GM18505 (cell line): ENCODE measurements at regions not wholly inside any gene's neighbourhood (a gene's known extent, or its start where the extent isn't known, plus 50 kb on each side); places are given as distances from the start of the nearest gene placed in this dataset.
"Not testable (repeated sequence)": the region's sequence is repeated elsewhere in the genome, so short reads cannot be mapped to it uniquely, and the experiment has no call there.

Source experiments
- ATAC-seq: cut with Tn5 transposase; IDR thresholded peaks from one replicate; pipeline ENCODE4 v1.9.1; 2021; ENCODE audit not compliant: unreplicated experiment
- POLR2A ChIP-seq: IDR thresholded peaks from 4 replicates; pipeline ENCODE4 v1.6.1; 2011; ENCODE audit warnings: borderline replicate concordance; ENCODE audit not compliant: insufficient read depth, insufficient read length; ENCODE audit errors: extremely low read depth

- ATAC-seq = no peak
- TF ChIP-seq POLR2A = no peak
Observed at GRCh38 chr22:49703990-49704344, 123.7 kb downstream of the BRD1 start.

DNA sequence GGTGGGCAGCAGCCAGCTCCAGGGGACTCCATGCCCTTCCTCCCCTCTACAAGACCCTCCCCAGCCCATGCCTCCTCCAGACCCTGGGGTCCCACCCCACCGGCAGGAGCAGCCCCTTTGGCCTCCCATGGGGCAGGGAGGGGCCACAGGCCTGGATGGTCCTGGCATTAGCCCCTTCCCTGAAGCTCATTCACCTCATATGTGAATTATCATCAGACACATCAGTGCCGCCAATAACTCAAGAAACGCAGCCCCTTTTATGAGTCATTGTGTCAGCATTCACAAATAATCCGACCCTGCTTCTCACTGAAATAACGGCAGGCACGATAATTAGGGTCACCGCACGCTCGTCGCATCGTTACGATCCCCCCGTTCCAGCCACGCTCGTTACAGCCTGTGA is 124.2 kb downstream of the BRD1 start:
- no peak for ATAC-seq
- no peak for TF ChIP-seq POLR2A

GRCh38 chr22:49702068-49702397 is 125.6 kb downstream of the BRD1 start:
- no peak for TF ChIP-seq POLR2A
- ATAC-seq = no peak

DNA sequence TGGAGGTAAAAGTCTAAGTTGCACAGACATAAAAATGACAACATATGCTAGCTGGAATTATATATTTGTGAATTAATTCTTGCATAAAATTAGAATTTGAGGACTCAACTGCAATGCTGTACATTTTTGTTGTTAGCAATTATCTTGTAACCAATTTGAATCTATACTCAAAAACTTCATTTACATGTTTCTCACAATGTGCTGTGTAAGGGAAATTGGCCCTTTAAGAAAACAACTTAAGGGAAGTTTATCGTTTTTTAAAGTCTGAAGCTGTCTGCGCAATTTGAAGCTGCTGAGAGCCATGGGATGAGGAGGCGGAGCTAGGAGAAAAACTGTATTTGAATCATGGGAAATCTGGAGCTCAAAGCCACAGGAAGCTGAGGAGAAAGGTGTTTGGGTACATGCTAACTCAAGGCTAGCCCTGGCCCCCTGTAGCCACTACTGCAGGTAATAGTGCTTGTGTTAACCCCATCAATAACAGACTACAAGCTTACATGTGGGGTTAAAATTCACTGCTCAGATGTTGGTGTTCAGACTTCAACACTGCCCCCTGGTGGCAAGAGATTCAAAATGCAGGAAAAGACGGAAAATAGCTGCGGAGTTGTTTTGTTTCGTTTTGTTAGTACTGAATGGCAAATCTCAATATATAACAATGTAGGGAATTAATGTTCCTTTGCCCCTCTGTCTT is 126.1 kb downstream of the BRD1 start:
- TF ChIP-seq POLR2A = no peak
- ATAC-seq = no peak

- TF ChIP-seq POLR2A = no peak
- ATAC-seq = no peak
Observed at GRCh38 chr22:49699928-49700498, 127.7 kb downstream of the BRD1 start.

DNA sequence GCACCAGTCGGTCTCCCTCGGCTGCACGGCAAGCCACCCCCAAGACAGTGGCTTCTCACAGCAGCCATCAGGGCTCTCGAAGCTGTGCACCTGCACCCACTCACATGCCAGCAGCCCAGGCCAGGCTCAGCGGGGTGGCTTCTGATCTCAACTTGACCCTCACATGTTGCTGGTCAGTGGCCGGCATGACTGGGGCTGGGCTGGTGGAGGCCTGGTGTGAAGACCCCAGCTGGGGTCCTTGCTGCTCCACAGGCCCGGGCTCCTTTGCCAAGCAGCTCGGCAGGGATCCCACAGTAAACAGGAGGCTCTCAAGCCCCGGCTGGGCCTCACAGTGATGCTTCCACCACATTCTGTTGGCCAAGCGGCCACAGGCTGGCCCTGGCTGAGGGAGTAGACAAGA is 128.2 kb downstream of the BRD1 start:
- no peak for TF ChIP-seq POLR2A
- ATAC-seq = no peak

DNA sequence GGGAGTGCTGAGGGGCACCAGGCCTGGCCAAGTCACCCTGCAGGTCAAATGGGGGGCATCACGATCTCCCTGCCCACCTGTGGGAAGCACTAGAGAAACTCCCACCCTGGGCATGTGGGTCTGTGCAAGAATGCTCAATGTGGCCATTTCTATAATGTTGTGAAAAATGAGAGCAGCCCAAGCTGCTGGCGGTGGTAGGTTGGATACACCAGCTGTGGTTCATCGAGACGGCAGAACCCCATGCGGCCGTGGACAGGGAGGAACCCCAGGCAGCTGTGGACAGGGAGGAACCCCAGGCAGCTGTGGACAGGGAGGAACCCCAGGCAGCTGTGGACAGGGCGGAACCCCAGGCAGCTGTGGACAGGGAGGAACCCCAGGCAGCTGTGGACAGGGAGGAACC is 129.1 kb downstream of the BRD1 start:
- ATAC-seq = not testable (repeated sequence)

- ATAC-seq = no peak
- TF ChIP-seq POLR2A = no peak
Observed at GRCh38 chr22:49697047-49697446, 130.6 kb downstream of the BRD1 start.

DNA sequence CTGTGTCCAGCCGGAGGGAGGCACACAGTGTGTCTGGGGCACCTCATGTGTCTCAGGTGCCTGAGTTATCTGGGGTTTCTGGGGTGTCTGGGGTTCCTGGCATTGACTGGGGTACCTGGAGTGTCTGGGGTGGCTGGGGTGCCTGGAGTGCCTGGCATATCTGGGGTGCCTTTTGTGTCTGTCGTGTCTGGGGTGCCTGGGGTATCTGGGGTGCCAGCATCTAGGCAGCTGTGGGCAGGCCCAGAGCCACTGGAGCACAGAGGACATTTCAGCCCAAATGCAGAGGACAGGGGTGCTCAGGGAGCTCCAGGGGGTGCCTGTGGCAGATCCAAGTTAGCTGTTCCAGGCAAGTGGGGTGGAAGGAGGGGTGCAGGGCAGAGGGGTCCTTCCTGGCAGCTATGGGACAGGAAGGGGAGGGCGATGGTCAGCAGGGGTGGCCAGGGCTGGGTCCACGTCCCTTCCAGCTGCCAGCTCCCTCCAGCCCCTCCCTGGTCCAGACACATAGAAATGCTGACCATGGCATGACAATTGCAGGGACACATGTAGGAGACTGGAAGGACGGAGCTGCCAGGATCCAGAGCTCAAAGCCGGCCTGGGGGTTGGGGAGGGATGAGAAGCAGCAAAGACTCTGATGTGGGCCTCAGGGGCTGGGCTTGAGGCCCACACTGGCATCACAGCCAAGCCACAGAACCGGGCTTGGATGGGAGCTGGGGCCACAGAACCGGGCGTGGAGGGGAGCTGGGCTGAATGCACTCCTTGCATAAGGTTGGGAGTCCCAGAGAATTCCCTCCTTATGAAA is 133.0 kb downstream of the BRD1 start:
- TF ChIP-seq POLR2A = no peak
- ATAC-seq = no peak

DNA sequence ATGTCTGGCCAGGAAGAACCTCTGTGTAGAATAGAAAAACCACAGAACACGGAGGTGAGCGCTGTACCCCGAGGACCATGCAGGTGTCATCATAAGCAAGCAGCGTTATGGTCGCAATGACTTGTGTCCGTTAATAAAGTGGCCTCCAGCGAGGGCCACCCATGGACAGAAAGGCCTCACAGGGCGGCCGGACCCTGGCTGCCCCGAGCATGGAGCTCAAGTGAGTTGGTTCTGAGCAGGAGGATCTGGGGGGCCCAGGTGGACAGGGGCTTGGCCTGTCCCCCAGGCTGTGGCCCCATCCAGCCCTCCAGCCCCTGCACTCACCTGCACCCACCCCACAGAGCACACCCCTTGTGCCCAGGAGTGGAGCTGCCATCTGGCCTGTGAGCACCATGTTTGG is 133.8 kb downstream of the BRD1 start:
- TF ChIP-seq POLR2A = no peak
- no peak for ATAC-seq

- no peak for ATAC-seq
- no peak for TF ChIP-seq POLR2A
Observed at GRCh38 chr22:49693416-49693815, 134.3 kb downstream of the BRD1 start.

GRCh38 chr22:49692499-49693225 is 135.0 kb downstream of the BRD1 start:
- no peak for TF ChIP-seq POLR2A
- ATAC-seq = no peak

GRCh38 chr22:49691256-49691655 is 136.4 kb downstream of the BRD1 start:
- TF ChIP-seq POLR2A = no peak
- no peak for ATAC-seq

DNA sequence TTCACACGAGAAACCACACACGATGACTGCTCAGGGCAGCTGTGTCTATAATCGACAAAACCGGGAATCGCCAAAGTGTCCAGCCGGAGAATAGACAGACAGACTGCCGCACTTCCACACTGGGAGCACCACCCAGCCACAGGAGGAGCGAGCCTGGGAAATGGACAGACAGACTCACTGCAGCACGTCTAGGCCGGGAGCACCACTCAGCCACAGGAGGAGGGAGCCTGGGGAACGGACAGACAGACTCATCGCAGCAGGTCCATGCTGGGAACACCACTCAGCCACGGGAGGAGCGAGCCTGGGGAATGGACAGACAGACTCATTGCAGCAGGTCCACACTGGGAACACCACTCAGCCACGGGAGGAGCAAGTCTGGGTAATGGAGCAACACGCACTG is 137.2 kb downstream of the BRD1 start:
- no peak for TF ChIP-seq POLR2A
- no peak for ATAC-seq
